SK-N-SH (cell line): ENCODE measurements at regions not wholly inside any gene's neighbourhood (a gene's known extent, or its start where the extent isn't known, plus 50 kb on each side); places are given as distances from the start of the nearest gene placed in this dataset.

Experiments used
- CTCF ChIA-PET: fragments of 300-600, 350-600 bp; formaldehyde crosslinking; extraction: SDS; loops from one replicate; lab custom pipeline; 2021; lab: Yijun Ruan, JAX
- POLR2A ChIA-PET: fragments of 350-600 bp; sonication (Branson Sonifier 250); formaldehyde crosslinking; extraction: SDS; loops from one replicate; lab custom pipeline; 2020; ENCODE audit warnings: antibody characterized with exemption, inconsistent platforms; lab: Yijun Ruan, JAX
- DNase-seq: peaks from one replicate; pipeline ENCODE4 v3.0.0; 2012
- H2AFZ ChIP-seq: fragments of 200-600 bp; sonication (generic); 2 replicates; pipeline ENCODE4 v1.8.1; 2016; ENCODE audit warnings: antibody characterized with exemption, mild to moderate bottlenecking, low read depth
- H3F3A ChIP-seq: fragments of 200-600 bp; sonication (generic); replicated peaks from 2 replicates; pipeline ENCODE3; 2016; ENCODE audit warnings: antibody characterized with exemption, mild to moderate bottlenecking; ENCODE audit not compliant: insufficient read depth
- H3K27ac ChIP-seq, 2 experiments: fragments of 200-500 bp in 1 of 2; fragments of 200-600 bp in 1 of 2; sonication (Bioruptor generic) in 1 of 2; sonication (generic), shearing (Covaris generic) in 1 of 2; 2 replicates each; pipeline versions ENCODE4 v1.5.1 to v1.6.1; 2014 to 2016; ENCODE audit warnings: low read depth in 2 of 2, inconsistent platforms in 1 of 2, low read length in 1 of 2, mild to moderate bottlenecking in 1 of 2, mixed read lengths in 1 of 2
- H3K27me3 ChIP-seq: fragments of 200-600 bp; sonication (generic), shearing (Covaris generic); 2 replicates; pipeline ENCODE4 v1.6.1; 2016; ENCODE audit warnings: mixed run types; ENCODE audit not compliant: insufficient read depth
- H3K36me3 ChIP-seq, 2 experiments: fragments of 200-500 bp in 1 of 2; fragments of 200-600 bp in 1 of 2; sonication (Bioruptor generic) in 1 of 2; sonication (generic) in 1 of 2; replicated peaks in 1 of 2; 2 replicates each; pipeline versions ENCODE3 to v1.5.1; 2014 to 2016; ENCODE audit warnings: low read length in 1 of 2, mild to moderate bottlenecking in 1 of 2; ENCODE audit not compliant: insufficient read depth in 2 of 2, control insufficient read depth in 1 of 2
- H3K4me1 ChIP-seq, 2 experiments: fragments of 200-500 bp in 1 of 2; fragments of 200-600 bp in 1 of 2; sonication (Bioruptor generic) in 1 of 2; sonication (generic), shearing (Covaris generic) in 1 of 2; 2 replicates each; pipeline versions ENCODE4 v1.5.1 to v1.6.1; 2014 to 2016; ENCODE audit warnings: low read depth in 1 of 2, low read length in 1 of 2, mixed run types in 1 of 2; ENCODE audit not compliant: insufficient read depth in 2 of 2, control insufficient read depth in 1 of 2
- H3K4me2 ChIP-seq: fragments of 200-600 bp; sonication (generic), shearing (Covaris generic); 2 replicates; pipeline ENCODE4 v1.6.1; 2017; ENCODE audit warnings: mixed run types
- H3K4me3 ChIP-seq, 2 experiments: fragments of 200-500 bp in 1 of 2; fragments of 200-600 bp in 1 of 2; sonication (Bioruptor generic) in 1 of 2; sonication (generic), shearing (Covaris generic) in 1 of 2; 2 replicates each; pipeline versions ENCODE4 v1.5.1 to v1.8.1; 2014 to 2016; ENCODE audit warnings: low read depth in 2 of 2, inconsistent platforms in 1 of 2, low read length in 1 of 2, mild to moderate bottlenecking in 1 of 2, mixed read lengths in 1 of 2, moderate library complexity in 1 of 2
- H3K79me2 ChIP-seq: fragments of 200-600 bp; sonication (generic); 2 replicates; pipeline ENCODE4 v1.8.1; 2017; ENCODE audit warnings: mild to moderate bottlenecking; ENCODE audit not compliant: insufficient read depth
- H3K9ac ChIP-seq: fragments of 200-600 bp; sonication (generic); 2 replicates; pipeline ENCODE4 v1.6.1; 2017; ENCODE audit warnings: mixed run types
- H3K9me2 ChIP-seq: fragments of 200-600 bp; sonication (generic); 2 replicates; pipeline ENCODE4 v1.6.1; 2017; ENCODE audit warnings: mixed run types
- H3K9me3 ChIP-seq: fragments of 200-600 bp; sonication (generic); 2 replicates; pipeline ENCODE4 v1.6.1; 2017; ENCODE audit warnings: mixed run types, mild to moderate bottlenecking, moderate library complexity
- H4K20me1 ChIP-seq: fragments of 200-600 bp; sonication (generic); 2 replicates; pipeline ENCODE4 v1.6.1; 2017; ENCODE audit warnings: mild to moderate bottlenecking, mixed run types; ENCODE audit not compliant: insufficient read depth
- FOSL2 ChIP-seq: IDR thresholded peaks from 2 replicates; pipeline ENCODE4 v1.4.0; 2012; ENCODE audit warnings: low read depth, mild to moderate bottlenecking, moderate library complexity, borderline replicate concordance
- FOXJ3 ChIP-seq: sonication (generic); formaldehyde crosslinking; IDR thresholded peaks from 2 replicates; pipeline ENCODE4 v1.5.1; 2020; ENCODE audit warnings: mild to moderate bottlenecking, missing genetic modification reagents
- FOXM1 ChIP-seq: IDR thresholded peaks from 2 replicates; pipeline ENCODE4 v1.4.0; 2012; ENCODE audit warnings: low read depth, mild to moderate bottlenecking
- GABPA ChIP-seq: IDR thresholded peaks from 2 replicates; pipeline ENCODE4 v1.4.0; 2012; ENCODE audit warnings: low read depth, mild to moderate bottlenecking
- IRF3 ChIP-seq: fragments of 150-350 bp; IDR thresholded peaks from 2 replicates; pipeline ENCODE4 v1.6.1; 2016; ENCODE audit warnings: mild to moderate bottlenecking, low read depth, low read length
- JUND ChIP-seq: IDR thresholded peaks from 2 replicates; pipeline ENCODE4 v1.4.0; 2012
- MEF2A ChIP-seq: IDR thresholded peaks from 2 replicates; pipeline ENCODE4 v1.4.0; 2012; ENCODE audit warnings: low read depth, borderline replicate concordance
- NFIC ChIP-seq: IDR thresholded peaks from 2 replicates; pipeline ENCODE4 v1.4.0; 2012; ENCODE audit warnings: borderline replicate concordance
- NRF1 ChIP-seq: IDR thresholded peaks from 2 replicates; pipeline ENCODE4 v1.6.1; 2012; ENCODE audit warnings: low read depth, mild to moderate bottlenecking, low read length
- PBX3 ChIP-seq: IDR thresholded peaks from 2 replicates; pipeline ENCODE4; 2012
- POLR2AphosphoS5 ChIP-seq: IDR thresholded peaks from 2 replicates; pipeline ENCODE4 v1.6.1; 2012; ENCODE audit warnings: low read depth, low read length
- RAD21 ChIP-seq: IDR thresholded peaks from 2 replicates; pipeline ENCODE4 v1.6.1; 2012; ENCODE audit warnings: mild to moderate bottlenecking, low read length
- RCOR1 ChIP-seq: fragments of 150-350 bp; IDR thresholded peaks from 2 replicates; pipeline ENCODE4 v1.6.1; 2017; ENCODE audit warnings: antibody characterized with exemption, low read length
- RFX5 ChIP-seq: IDR thresholded peaks from 2 replicates; pipeline ENCODE4 v1.6.1; 2012; ENCODE audit warnings: mild to moderate bottlenecking, improper control_type of control experiment, low read length
- RXRA ChIP-seq: IDR thresholded peaks from 2 replicates; pipeline ENCODE4 v1.4.0; 2012; ENCODE audit warnings: low read depth, mild to moderate bottlenecking, borderline replicate concordance
- SMC3 ChIP-seq: IDR thresholded peaks from 2 replicates; pipeline ENCODE4 v1.6.1; 2012; ENCODE audit warnings: low read depth, low read length, improper control_type of control experiment
- TAF1 ChIP-seq: IDR thresholded peaks from 2 replicates; pipeline ENCODE4 v1.6.1; 2012; ENCODE audit warnings: low read depth, mild to moderate bottlenecking, low read length, moderate library complexity, borderline replicate concordance
- TCF12 ChIP-seq: IDR thresholded peaks from 2 replicates; pipeline ENCODE4 v1.4.0; 2012
- USF1 ChIP-seq: IDR thresholded peaks from 2 replicates; pipeline ENCODE4 v1.4.0; 2012; ENCODE audit warnings: low read depth, borderline replicate concordance
- USF2 ChIP-seq: fragments of 150-350 bp; IDR thresholded peaks from 2 replicates; pipeline ENCODE4 v1.6.1; 2017; ENCODE audit warnings: antibody characterized with exemption, low read length, low read depth, borderline replicate concordance
- YY1 ChIP-seq: IDR thresholded peaks from 2 replicates; pipeline ENCODE4 v1.4.0; 2012; ENCODE audit warnings: low read depth, mild to moderate bottlenecking
- WGBS: methylation state at CpG from one replicate; pipeline ENCODE4 v1.1.6; 2017; ENCODE audit warnings: low lambda C conversion rate; 5-methylcytosine and 5-hydroxymethylcytosine counted together

GRCh38 chr11:122593473-122594420 lies 61.8 kb upstream of the UBASH3B start:
- Histone ChIP-seq H3K4me3 (no peak overlapping the region), H3K4me2 (no peak overlapping the region), H3K9me2 (no peaks in the 10 kb centered on the region), H3K36me3 (no peaks in the 10 kb centered on the region), H3K27ac (no peak overlapping the region), H2AFZ (no peak overlapping the region), H3K9me3 (no peaks in the 10 kb centered on the region), H3K27me3 (peaks cover 5% of the 10 kb centered on the region; the same call in 1 of the 2 replicates), H3K4me1 (no peaks in the 10 kb centered on the region), H3K79me2 (no peaks in the 10 kb centered on the region), H3K9ac (no peak overlapping the region), H4K20me1 (no peaks in the 10 kb centered on the region), H3F3A (no peaks in the 10 kb centered on the region)
- CTCF ChIA-PET = interaction anchor here (2.0 kb wide), 1 partner anchor 13 kb away, joined by 7 read pairs; no protein-coding TSS in a partner anchor
- no peak for DNase-seq
- no peak for TF ChIP-seq POLR2AphosphoS5
- TF ChIP-seq RXRA = no peak
- TF ChIP-seq FOXJ3 (CRISPR knock-in tag) = no peak
- TF ChIP-seq USF2 = no peak
- TF ChIP-seq SMC3 = no peak
- TF ChIP-seq MEF2A = no peak
- TF ChIP-seq JUND = no peak
- no peak for TF ChIP-seq GABPA
- no peak for TF ChIP-seq RAD21
- no peak for TF ChIP-seq YY1
- no peak for TF ChIP-seq USF1
- POLR2A ChIA-PET = no interaction called here
- 48% methylated on average over 4 of the region's 4 CpGs for WGBS

GRCh38 chr11:122592641-122593040 lies 62.9 kb upstream of the UBASH3B start:
- Histone ChIP-seq H3K4me2 (no peak overlapping the region), H4K20me1 (no peaks in the 10 kb centered on the region), H3K4me1 (no peaks in the 10 kb centered on the region), H3K4me3 (no peak overlapping the region), H2AFZ (no peak overlapping the region), H3K9me3 (no peaks in the 10 kb centered on the region), H3K27ac (no peak overlapping the region), H3K9ac (no peak overlapping the region), H3K36me3 (no peaks in the 10 kb centered on the region), H3K9me2 (no peaks in the 10 kb centered on the region), H3K27me3 (peaks cover 5% of the 10 kb centered on the region; the same call in 1 of the 2 replicates), H3F3A (no peaks in the 10 kb centered on the region), H3K79me2 (no peaks in the 10 kb centered on the region)
- CTCF ChIA-PET = interaction anchor here (0.6 to 2.9 kb wide), 2 partner anchors 11 to 372 kb away, joined by 3 to 21 read pairs; no protein-coding TSS in a partner anchor
- 47% methylated on average over 6 of the region's 6 CpGs for WGBS
- no peak for DNase-seq
- POLR2A ChIA-PET = no interaction called here
- TF ChIP-seq POLR2AphosphoS5 (no peak), USF1 (no peak), TCF12 (no peak), SMC3 (no peak), RXRA (no peak), USF2 (no peak), TAF1 (no peak), GABPA (no peak), MEF2A (no peak), FOSL2 (no peak), NFIC (no peak), IRF3 (no peak), FOXM1 (no peak), RFX5 (no peak), PBX3 (no peak), NRF1 (no peak), RCOR1 (no peak)
